GM19463 (cell line): ENCODE measurements at regions not wholly inside any gene's neighbourhood (a gene's known extent, or its start where the extent isn't known, plus 50 kb on each side); places are given as distances from the start of the nearest gene placed in this dataset.
"Not testable (repeated sequence)": the region's sequence is repeated elsewhere in the genome, so short reads cannot be mapped to it uniquely, and the experiment has no call there.

Experiments
- ATAC-seq: cut with Tn5 transposase; IDR thresholded peaks from one replicate; pipeline ENCODE4 v1.9.1; 2021; ENCODE audit warnings: mild to moderate bottlenecking, moderate library complexity; ENCODE audit not compliant: unreplicated experiment

DNA sequence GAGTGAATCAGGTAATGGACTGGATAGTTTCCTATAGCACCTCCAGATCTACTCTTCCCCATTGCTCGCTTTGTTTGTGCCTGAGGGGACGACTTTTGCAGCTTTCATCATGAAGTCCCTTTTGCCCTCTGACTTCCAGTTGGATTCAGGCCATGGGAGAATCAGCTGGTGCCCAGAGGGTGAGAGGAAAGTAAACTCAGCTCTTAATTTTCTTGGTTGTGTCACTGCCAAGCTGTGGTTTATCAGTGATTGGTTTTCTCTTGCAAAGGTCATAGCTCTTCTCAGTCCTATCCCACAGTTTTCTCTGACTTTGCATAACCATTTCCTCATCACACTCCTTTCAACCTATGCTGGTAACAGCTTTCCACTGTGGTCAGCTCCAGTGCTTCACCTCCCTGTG lies 200.1 kb downstream of the KCNJ2 start:
- no peak for ATAC-seq

DNA sequence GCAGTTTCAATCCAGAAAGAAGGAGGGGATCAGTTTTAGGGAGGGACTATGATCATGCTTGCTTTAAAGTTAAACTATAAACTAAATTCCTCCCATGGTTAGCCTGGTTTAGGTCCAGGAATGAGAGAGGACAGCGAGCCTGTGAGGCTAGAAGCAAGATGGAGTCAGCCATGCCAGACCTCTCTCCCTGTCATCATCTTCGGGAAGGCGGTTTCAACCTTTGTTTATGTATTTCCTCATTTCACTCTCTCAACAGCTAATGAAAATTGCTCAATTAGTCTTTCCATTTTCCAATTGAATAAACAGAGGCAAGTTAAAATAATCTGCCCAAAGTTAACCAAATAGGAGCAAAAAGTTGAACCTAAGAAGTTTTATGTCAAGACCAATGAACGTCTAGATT lies 201.5 kb downstream of the KCNJ2 start:
- no peak for ATAC-seq

- ATAC-seq = no peak
Measured at GRCh38 chr17:70373369-70373768, 204.0 kb downstream of the KCNJ2 start.

GRCh38 chr17:70374496-70374895 lies 205.2 kb downstream of the KCNJ2 start:
- ATAC-seq = no peak

GRCh38 chr17:70375406-70375805 lies 206.1 kb downstream of the KCNJ2 start:
- ATAC-seq = no peak

DNA sequence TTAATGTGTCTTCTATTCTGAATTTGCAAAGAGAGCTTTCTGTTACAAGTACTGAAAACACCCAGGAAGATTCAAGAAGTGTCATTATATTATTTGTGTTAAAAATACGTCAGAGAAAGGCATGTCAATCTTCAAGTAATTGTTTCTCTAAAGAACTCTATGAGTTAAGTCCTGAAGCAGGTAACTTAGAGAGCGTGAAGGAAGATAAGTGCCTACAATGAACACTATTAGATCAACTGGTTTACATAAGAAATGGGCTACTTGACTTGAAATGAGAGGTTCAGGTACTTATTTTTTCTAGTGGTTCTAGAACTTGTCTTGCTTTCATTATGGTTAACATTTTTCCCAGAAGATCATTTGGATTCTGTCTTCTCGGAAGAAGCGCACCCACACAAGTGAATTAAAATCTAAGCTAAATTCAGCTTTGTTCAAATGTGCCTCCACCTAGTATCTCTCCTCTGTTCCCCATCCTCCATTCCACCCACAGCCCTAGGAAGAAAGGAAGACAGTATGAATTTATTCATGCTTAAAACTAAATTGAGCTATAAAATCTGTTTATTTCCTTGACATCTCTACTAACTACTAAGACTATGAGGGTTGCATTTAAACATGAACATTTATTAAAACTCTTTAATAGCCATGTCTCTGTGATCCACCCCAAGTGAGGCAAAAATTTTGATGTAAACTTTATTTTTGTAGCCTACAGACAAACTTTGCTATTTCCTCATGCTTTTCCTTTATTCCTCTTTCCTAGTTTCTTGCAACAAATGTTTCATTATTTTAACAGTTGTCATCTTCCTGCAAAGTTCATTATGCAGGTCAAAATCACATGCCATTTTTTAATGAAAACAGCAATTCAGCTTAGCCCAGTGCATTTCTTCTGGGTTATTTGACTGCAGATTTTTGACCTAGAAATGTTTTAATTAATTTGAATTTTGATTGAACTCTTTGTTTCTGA lies 206.8 kb downstream of the KCNJ2 start:
- no peak for ATAC-seq

DNA sequence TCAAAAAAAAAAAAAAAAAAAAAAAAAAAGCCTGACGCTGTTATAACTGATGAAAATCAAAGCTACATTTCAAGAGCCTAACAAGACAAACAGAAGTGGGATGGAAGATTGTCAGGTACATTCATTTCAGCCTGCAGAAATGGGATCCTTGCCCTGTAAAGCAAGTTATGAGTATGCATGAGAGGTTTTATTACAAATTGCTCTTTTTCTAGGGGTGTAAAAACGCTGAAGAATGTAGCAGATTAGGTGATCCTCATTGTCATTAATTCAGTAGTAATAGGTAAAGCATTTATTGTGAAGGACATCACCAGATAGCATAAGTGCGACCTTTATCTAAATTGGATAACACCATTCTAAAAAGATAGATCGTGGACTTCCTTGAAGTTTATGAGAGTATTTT lies 208.3 kb downstream of the KCNJ2 start:
- no peak for ATAC-seq

DNA sequence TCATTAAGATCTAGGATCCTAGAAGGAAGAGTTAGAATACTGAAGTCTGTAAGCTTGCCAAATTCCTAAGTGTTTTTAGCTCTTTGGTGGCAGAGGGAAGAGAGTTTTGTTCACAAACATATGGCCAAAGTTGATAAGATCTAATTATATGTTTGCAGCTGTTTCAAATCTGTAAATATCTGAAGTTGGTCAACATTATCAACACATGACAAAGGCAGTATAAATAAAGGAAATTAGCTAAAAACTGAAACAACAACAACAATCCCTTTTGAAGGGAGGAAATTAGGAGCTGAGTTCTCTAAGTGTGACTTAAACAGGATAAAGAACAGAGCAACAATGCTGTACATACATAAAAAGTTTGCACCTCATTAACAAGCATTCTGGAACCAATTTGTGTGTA lies 208.7 kb downstream of the KCNJ2 start:
- ATAC-seq = no peak

GRCh38 chr17:70379945-70380344 lies 210.6 kb downstream of the KCNJ2 start:
- no peak for ATAC-seq

- not testable (repeated sequence) for ATAC-seq
Measured at GRCh38 chr17:70381916-70382315, 212.6 kb downstream of the KCNJ2 start.

GRCh38 chr17:70388326-70388725 lies 219.0 kb downstream of the KCNJ2 start:
- ATAC-seq = no peak

DNA sequence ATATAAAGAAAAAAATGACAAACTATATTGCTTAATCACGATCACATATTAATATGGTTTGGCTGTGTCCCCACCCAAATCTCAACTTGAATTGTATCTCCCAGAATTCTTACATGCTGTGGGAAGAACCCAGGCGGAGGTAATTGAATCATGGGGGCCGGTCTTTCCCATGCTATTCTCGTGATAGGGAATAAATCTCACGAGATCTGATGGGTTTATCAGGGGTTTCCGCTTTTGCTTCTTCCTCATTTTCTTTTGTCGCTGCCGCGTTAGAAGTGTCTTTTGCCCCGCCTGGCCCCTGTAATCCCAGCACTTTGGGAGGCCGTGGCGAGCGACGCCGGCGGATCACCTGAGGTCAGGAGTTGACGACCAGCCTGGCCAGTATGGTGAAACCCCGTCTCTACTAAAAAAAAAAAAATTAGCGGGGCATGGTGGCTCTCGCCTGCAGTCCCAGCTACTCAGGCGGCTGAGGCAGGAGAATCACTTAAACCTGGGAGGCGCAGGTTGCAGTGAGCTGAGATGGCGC lies 220.0 kb downstream of the KCNJ2 start:
- ATAC-seq = not testable (repeated sequence)

DNA sequence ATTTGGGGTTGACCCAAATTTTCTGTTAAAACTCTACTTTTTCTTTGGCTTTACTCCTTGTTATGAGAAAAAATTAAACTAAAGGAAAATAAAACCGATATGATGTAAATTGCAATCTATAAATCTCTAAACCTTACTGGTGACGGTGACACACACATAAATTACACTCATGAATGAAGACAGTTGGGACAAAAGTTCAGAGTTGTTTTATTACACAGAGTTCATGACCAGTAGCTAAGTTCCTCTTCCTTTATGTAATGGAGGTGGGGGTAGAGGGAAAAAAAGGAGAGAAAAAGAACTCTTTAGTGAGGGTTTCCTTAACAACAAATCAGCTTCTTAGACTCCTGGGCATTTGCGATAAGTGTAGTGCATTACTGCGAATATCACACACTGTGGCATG lies 220.7 kb downstream of the KCNJ2 start:
- no peak for ATAC-seq

DNA sequence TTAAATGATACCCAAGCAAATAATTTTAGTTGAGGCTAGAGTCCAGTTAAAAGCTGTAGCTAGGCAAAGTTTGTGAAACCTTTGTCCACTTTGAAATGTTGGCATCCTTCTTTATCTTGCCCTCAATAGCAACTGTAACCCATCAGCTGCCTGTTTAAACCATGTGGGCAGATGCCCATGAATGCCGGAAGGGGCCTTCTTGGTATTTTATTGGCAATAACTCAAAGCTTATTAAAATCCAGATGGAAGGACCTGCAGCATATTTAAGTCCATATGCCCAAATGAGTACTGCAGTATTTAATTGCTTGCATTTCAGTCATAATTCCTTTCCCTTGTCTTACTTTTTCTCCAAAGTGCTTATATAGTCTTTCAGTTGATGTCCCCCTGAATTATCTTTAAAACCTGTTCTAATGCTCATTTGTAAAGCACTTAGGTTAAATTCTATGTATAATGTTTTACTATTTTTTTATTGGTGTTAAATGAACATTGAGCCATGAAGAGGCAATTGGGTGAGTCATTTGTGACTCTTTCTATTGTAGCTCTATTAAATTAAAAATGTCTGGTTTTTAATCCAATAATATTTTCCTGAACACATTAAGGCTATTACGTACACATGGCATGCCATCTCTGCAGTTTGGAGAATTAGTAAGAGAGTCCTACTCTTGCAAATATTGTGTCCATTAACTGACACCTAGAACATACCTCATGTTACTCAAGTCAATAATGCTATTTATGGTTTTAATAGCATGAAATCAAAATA lies 225.3 kb downstream of the KCNJ2 start:
- no peak for ATAC-seq

GRCh38 chr17:70405492-70406220 lies 236.3 kb downstream of the KCNJ2 start:
- peak; percentile 84 for ATAC-seq

DNA sequence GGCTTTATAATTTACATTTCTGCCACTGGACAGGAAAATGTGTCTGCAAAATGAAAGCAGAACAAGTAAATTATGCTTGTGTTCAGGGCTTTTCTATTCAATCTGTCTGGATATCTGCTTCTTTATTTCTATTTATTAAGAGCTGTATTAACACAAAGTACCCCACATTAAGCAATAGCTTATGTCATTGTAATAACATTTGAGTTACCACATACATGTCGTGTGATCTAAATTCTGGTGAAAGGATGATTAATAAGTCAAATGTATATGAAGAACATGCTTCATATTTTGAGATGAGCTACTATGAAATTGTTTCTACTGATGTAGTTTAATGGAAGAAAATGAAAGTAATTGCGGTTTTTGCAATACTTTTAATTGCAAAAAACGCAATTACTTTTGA lies 238.2 kb downstream of the KCNJ2 start:
- ATAC-seq = no peak

DNA sequence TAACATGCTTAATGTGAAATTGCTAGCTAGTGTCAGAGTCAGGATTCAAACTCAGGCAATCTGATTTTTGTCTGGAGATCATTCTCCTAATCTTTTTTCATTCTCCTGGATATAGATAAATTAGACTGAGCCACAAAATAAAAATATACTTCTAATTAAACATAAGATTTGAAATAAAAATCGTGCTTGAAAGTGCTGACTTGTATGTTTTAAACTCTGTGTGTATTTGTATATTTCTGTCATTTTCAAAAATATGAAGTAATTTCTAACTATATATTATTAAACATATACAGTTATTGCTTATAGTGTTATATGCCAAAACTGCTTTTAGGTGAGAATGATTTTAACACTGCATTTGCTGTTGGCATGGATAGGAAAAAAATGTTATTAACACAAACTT lies 239.4 kb downstream of the KCNJ2 start:
- ATAC-seq = no peak

DNA sequence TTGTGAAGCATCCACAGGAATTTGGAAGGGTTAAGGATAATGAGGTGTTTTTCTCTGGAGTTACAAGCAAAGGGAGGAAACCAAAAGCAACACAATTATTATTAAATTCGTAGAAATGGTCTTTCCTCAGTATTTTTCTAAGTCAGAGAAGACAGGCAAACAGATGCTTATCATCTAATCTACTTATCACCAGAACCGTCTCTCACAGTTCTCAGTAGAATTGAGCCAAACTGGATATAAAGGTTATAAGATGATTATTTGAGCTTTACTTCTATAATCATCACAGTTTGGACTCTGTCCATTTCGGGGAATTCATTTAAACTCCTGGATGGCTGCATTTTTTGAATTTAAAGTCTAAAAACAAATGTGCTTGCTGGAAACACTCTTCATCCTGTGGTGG lies 245.0 kb downstream of the KCNJ2 start:
- no peak for ATAC-seq

GRCh38 chr17:70420861-70421445 lies 251.6 kb downstream of the KCNJ2 start:
- ATAC-seq = no peak

GRCh38 chr17:70422862-70423261 lies 253.5 kb downstream of the KCNJ2 start:
- ATAC-seq = no peak

- no peak for ATAC-seq
Measured at GRCh38 chr17:70423562-70423961, 254.2 kb downstream of the KCNJ2 start.
